Endometrium (tissue), 2 donors: ENCODE measurements at regions not wholly inside any gene's neighbourhood (a gene's known extent, or its start where the extent isn't known, plus 50 kb on each side); places are given as distances from the start of the nearest gene placed in this dataset.

ENCODE experiments used
- FAIRE-seq: peaks from 2 replicates; lab custom pipeline; 2012; peaks lifted over from hg19 to GRCh38; lab: Jason Lieb, UNC
- donor health status: control.
- donor health status: control.

DNA sequence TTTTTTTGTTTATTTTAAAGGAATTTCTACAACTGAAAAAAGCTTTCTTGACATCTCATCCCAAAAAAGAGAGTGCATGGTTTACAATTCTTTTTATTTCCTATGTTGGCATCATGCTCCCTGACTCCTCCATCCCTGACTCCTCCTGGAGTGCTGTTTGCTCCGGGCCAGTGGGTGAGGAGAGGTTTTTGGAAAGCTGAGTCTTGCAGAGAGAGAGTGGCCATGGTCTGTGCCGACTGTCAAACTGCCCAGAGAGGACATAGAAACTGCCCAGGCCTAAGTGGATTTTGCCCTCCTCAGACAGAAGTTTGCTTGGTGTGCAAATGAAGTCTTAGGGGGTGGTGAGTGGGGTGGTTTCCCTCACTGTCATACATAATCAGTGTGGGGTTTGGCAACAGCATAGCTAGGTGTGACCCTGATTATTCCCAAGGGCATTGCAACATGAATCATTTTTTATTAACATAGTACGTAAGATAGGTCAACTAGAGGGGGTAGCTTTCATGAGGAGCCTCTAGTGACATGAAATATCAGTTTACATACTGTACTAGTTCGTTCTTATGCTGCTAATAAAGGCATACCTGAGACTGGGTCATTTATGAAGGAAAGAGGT lies 179.8 kb upstream of the UBL3 start:
- no peak for FAIRE-seq

DNA sequence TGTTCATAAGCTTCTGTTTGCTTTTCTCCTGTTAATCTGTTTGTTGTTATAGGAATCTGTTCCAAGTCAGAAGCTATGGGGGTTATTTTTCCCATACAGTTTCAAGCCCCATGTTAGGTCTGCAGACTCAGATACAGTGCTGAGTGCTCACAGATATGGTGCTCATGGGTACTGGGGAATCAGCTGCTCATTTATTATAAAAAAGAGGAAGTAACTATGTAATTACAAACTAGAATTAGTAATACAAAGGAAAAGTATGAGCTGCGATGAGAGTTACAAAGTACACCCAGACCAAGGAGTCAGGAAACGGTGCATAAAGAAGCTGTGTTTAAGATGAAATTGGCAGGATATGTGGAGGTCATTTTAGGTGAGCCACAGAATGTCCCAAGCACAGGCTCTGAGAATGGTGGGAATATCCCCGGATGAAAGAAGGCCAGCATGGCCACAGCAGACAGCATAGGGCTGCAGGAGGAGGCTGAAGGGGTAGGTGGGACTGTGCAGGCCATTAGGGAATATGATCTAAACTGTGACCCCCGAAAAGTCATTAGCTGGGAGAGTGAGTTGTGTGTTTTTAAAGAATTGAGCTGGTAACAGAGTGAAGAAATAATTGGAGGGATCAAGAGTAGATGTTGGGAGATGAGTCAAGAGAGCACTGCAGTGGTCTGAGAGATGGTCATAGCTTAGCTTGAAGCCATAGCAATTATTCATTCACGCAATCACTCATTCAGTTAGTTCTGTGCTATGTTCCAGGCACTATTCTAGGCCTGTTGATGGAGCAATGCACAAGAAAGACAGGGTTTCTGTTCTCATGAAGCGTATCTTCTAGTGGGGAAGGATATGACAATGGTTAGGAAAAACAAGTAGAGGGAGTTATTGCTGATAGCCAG lies 177.4 kb upstream of the UBL3 start:
- FAIRE-seq, result no peak

DNA sequence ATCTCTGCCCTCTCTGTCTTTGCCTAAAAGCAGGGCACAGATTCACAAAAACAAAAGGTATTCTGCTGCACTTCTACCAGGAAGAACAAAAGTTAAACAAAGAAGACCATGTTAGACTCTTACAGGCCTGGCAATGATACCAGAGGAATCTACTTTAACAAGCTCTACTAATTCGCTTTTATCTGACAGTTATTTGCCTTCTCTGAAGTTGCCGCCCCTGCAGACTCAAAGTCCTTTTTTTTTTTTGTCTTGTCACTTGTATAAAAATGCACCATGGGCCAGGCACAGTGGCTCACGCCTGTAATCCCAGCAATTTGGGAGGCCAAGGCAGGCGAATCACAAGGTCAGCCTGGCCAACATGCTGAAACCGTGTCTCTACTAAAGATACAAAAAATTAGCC lies 176.5 kb upstream of the UBL3 start:
- no peak for FAIRE-seq

DNA sequence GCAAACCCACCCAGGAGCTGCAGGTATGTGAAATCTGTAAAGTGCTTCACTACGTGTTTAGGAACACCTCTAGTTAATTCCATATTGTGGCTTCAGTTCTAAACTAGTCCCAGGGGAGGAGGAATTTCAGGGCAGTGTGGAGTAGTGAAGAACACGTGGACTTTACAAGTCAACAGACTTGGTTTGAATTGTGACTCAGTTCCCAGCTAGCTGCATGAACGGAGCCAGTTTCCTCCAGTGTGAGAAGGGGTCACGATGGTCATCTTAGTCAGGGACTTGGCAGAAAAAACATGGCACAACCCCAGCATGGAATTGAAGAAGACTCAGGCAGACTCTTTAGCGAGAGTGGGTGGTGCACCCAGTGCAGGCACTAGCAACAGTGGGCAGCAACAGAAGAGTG lies 175.7 kb upstream of the UBL3 start:
- FAIRE-seq, result no peak

DNA sequence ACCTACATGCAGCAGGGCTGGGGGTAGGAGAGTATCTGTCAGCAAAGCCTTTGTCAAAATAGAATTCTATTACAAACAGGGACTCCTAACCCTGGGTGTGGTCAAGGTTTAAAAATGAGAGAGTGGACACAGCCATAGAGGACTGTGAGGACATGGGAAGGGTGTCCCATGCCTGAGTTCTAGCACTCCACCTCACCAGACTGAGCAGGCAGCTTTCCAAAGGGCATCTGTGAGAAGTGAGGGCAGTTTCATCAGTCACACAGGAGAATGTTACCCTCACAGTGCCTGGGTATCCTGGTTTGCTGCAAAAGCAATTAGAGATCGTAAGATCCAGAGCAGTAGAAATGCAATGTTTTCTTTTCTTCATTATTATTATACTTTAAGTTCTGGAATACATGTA lies 174.9 kb upstream of the UBL3 start:
- no peak for FAIRE-seq

DNA sequence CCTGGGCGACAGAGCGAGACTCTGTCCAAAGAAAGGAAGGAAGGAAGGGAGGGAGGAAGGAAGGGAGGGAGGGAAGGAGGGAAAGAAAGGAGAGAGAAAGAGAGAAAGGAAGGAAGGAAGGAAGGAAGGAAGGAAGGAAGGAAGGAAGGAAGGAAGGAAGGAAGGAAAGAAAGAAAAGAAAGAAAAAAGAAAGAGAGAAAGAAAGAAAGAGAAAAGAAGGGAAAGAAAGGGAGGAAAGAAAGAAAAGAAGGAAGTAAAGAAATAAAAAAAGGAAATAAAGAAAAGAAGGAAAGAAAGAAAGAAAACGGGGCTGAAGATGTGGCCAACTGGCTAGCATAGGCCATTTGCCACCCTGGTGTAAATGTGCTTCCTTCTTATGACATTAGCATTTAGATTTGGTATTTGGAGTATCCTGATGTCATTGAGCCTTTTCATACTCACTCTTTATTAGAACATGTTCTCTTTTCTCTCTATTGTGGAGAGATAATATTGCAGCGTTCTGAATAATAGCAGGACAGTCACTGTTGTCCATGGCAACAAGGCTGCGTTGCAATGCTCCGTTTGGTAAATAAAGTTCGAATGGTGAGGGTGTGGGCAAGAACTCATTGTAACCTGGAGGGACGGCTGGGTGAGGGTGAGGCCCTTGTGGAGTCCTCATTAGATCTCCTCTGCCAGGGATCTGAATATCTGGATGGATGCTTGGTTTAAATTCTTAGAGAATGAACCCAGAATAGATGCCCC lies 173.9 kb upstream of the UBL3 start:
- FAIRE-seq, result no peak

DNA sequence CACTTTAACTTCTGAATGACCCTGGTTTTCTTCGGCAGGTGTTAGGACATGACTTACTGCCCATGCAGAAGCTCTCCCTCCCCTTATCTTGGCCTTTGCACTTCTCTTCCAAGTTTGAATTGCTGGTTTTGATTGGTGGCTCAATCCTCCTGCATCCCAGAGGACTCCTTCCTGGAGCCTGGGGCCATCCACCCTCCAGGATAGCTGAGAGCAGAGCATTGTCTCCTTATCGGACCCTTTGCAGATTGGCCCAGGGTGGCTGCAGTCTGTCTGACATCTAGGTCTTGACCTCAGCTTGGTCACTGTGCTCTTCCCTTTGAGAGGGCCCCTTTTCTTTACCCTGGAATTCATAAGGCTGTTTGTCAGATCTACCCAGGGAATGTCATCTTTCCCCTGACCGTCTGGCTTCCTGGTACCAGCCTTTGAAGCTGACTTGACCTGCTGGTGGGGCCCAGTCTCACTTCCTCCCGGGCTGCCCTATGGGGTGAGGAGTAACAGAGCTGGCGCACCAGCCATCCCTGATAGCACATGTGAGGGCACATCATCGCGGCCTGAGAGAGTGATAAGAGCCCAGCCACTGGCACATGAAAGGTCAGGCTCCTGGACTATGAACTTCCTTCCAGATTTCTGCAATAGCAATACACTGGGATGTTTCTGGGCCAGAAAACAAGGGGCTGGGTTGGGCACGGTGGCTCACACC lies 172.9 kb upstream of the UBL3 start:
- FAIRE-seq, result no peak

DNA sequence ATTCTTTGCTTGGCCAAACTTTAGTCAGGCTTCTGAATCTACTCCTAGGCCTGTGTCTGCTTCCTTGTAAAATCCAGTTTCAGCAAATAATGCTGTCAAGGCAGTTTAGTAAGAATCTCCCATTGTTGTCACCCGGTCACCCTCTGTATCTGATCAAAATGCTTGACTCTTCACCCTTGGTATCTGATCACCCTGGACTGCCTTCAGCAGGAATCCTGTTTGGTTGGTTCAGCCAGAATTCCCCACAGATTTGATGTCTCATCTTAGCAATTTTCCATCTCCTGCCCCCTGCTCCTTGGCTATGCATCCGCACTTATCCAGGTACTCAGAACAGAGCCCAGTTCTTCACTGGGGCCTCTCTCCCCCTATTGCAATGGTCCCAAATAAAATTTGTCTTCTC lies 172.4 kb upstream of the UBL3 start:
- no peak for FAIRE-seq

DNA sequence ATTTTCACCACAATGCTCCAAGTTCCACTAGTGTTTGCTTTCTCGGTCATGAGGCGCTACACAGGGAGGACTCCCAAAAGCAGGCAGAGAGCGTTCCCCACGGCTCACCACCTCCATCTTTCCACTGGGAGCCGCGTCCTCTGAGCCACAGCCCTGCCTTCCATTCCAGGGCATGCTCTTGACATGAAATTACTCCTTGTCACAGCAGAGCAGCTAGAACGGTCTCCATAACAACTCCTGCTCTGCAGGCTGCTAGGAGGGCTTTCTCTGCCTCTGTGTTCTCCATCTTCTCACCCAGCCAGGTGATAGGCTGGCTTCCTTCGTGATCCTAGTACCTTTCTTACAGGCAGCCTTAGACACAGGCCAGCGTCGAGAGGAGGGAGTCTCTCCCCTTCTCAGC lies 171.8 kb upstream of the UBL3 start:
- FAIRE-seq, result no peak

DNA sequence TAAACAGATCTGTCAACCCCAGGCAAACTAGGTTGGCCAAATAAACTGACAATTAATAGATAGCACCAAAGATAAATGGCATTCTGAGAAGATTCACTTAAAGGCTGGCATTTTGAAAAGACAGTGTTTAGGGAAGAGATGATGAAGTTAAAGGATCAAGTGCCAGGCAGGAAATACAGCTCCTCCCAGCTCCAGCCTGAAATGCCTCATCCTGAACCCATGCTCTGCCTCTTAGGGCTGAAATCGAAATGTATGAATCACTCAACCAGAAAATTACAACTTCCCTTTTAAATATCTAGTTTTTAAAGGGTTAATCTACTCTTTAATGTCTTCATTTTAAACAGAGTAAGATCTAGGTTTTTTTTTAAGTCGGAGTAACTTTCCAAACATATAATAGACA lies 171.2 kb upstream of the UBL3 start:
- FAIRE-seq, result peak; percentile 15

DNA sequence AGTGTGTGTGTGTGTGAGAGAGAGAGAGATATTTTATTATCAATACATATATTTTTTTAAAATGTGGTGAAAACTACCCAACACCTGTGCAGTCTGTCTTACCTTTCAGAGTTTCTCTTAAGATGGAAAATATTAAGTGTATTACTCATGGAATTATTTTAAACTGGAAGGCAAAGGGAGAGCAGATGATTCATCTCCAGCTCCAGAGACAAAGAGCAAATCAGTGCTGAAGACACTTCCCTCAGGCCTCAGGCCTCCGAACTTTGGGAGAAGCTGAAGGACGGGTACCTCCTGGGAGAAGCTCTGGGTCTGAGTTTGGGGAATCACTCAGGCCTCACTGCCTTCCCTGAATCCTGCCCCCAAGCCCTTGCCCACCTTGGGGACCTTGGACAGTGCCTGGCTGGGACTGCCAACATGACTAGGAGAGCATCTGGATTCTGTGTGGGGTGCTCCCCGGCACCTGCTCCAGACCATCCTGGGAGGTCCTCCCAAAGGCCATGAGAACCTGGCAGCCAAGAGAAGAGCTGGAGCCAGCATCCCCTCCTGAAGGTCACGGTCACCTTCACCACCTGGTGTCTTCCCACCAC lies 170.4 kb upstream of the UBL3 start:
- no peak for FAIRE-seq

DNA sequence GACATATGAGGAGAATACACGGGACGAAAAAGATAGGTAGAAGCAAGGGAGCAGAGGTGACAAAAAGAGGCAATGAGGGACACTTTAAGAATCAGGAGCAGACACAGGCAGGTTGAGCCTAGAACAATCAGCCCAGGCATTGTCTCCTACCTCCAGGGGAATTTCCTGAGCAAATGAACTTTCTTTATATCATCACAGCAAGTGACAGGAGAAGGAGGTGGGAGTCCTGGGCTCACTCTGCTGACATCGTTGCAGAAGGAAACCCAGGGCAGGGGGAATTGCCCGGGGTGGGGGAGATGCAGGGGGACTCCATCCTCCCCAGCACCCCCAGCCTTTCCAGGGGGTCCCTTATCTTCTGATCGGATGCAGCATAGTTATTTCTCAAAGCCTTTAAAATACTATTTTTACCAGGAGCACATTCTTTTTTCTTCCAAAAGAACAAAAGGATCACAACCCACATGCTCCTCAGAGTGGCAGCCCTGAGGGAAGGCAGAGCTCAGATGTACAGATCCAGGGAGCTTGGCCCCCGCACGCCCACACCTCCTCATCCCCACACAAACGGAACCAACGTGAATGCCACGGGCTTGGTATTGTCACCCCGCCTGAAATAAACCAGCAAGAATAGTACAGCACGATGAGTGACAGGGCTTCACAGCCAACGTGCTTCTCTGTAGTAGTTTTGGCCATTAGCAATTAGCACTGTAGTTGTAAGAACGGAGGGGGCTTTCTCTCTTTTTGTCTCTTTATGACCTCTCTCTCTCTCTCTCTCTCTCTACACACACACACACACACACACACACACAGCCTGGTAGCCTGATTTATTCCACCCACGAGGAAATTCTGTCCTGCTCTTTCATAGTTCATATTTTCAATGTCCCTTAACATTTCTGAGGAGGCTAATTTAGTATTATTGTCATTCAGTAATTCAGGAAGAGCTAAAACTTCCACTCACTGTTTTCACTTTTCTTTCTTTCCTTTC lies 169.5 kb upstream of the UBL3 start:
- no peak for FAIRE-seq

DNA sequence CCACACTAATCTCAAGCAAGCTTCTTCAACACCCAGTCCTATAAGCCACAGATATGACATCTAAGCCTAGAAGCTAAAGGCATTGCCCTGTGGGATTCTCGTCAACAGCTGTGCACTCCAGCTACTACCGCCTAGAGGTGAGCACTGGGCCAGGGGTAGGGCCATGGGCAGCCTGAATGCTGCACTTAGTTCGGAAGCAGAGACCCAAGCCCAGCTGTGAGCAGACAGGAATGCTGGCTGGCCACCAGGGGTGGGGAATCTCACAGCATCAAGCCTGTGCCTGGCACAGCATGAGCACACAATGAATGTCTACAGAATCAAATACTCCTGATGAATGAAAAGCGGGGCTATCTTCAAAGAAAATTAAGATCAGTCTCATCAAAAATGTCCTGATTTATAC lies 167.5 kb upstream of the UBL3 start:
- no peak for FAIRE-seq

DNA sequence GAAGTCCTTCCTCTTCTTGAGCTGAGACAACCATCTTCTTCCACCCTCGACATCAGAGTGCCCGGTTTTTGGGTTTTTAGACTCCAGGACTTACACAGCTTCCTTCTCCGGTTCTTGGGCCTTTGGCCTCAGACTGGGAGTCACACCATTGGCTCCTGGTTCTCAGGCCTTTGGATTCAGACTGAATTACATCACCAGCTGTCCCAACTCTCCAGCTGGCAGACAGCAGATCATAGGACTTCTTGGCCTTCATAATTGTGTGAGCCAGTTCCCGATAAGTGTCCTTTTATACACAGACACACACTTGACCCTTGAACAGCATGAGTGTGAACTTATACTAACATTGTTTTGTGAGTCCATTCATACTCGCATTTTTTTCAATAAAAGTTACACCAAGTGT lies 166.0 kb upstream of the UBL3 start:
- FAIRE-seq, result no peak

DNA sequence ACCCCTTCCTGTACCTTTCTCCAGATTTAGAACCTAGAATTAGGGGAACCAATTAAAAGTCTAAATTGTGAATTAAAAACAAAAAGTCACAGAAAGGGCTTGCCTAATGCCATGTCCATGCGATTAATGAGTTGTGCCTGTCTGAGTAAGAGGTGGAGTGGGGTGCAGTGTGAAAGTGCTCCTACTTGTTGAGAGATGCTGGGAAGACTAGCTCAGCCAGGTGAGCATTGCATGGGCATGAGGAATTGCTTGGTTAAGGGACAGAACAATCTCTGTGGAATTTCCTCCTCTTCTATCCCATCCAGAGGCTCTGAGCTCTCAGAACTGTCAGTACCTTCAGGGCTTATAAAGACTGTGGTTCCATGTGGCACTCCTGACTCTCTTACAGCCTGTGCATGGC lies 159.0 kb upstream of the UBL3 start:
- FAIRE-seq, result no peak

DNA sequence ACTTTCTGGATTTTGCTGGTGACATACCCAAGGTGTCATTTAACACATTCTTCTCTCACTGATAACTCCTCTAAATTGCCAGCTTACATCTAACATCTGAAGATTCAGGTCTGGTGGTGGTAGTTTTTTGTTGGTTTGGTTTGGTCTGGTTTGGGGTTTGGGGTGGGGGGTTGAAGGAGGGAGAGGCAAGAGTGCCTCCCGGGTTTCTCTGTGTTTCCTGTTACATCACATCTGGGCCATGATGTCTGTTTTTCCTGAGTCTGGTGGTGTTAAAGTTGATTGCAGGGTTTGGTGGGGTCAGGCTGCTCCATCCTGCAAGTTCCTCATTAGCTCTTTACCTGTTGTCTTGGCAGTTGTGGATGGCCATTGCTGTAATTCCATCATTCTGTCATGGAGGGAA lies 155.8 kb upstream of the UBL3 start:
- FAIRE-seq, result no peak

DNA sequence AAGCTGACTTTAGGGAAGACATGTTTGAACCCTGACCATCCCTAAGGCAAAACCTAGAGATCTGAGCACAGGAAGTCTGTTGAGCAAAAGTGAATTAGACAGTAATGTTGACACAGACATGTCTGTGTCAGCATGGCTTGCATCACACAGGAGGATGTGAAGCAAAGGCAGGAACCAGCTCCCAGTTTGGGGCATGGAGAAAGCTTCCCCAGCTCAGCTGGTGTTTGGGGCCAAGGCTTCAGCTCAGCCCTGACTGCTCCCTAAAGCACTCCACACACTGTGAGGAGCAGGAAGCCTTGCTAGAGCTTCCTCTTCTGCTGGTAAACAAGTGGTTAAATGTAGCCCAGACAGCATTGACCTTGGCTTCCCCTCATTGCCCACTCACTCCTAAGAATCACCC lies 153.8 kb upstream of the UBL3 start:
- FAIRE-seq, result no peak

DNA sequence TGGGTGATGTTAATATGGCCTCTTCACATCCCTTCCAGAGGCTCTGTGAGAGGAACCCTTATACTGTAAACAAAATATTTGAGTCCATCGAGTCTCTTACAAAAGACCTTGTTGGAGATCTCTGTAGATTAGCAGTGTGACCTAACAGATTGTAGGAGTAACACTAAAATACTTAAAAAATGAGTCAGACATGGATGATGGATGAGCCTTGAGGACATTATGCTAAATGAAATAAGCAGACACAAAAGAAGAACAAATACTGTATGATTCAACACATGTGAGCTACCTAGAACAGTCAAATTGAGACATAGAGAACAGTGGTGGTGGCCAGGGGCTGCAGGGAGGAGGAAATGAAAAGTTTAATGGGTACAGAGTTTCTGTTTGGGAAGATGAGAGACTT lies 152.2 kb upstream of the UBL3 start:
- no peak for FAIRE-seq

DNA sequence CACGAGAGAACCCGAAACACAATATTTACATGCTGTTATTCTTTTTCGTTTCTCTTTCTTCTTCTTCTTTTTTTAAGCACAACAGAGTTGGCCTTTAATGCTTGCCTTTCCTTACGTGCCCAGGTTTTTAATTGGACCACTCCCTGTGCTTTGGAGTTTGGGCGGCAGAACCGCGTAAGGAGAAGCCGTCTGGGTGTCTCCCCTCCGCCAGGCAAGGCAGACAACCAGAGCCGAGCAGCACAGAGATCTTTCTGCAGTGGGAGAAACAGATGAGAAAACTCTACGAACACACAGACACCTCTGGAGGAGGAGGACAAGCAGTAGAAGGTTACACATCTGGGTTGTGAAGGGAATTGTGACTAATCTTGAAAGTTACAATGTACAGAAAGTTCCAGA lies 150.0 kb upstream of the UBL3 start:
- no peak for FAIRE-seq

DNA sequence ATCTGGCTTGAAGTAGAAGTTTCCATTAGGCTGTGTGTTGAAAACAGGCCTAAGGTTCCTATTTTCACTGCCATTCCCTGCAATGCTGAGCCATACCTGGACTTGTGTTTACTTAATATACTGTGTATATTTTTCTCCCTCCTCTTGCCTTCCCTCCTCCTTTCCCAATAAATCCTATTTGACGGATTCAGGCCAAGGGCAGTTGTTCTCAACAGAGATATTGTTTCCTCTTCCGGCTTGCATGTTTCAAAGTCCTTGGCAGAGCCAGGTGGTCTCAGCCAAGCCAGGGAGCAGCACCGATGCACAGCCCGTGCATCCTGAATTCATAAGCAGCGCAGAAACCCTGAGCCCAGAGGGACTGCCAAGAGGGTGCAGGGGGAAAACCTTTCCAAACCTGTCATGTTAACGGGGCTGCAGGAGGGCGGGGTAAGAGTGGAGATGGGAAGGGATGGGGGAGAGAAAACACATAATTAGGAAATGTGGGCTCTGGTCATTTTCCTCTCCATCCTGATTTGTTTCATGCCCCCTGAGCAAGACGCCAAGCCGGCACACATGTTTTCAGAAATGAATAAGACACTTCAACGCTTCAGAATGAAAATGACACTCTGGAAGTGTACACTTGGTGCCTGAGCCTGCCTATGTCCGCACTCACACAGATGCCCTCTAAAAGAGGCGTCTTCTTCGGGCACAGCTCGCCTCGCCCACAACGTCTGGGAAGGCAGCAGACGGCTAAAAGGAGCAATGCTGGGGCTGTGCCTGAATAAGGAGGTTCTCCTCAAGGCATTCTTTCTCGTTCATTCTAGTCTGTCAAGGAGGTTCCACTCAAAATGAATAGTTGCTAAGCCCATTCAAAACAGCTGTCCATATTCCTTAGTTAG lies 149.3 kb upstream of the UBL3 start:
- FAIRE-seq, result no peak
